NCI-H2107 (cell line): ENCODE measurements at regions not wholly inside any gene's neighbourhood (a gene's known extent, or its start where the extent isn't known, plus 50 kb on each side); places are given as distances from the start of the nearest gene placed in this dataset.

Experiments used
- DNase-seq: peaks from one replicate; lab custom pipeline; 2025; lab: John Stamatoyannopoulos, UW

DNA sequence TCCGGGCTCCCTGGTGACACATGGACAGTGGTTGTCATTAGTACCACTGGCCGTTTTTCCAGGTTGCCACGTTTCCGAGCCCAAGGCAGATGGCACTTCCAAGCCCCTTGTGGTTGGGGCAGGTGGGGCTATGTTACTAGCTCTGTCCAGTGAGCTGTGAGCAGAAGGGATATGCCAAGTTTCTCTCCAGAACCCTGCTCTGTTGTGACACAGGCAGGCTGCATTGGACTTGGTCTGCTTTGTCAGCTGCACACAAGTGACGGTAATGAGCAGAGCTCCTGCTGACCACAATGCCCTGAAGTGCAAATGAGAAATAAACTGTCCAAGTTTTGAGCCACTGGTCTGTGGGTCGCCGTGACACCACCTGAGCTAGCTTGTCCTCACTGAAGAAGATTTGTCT is 118.8 kb downstream of the GYPC start:
- no peak for DNase-seq

DNA sequence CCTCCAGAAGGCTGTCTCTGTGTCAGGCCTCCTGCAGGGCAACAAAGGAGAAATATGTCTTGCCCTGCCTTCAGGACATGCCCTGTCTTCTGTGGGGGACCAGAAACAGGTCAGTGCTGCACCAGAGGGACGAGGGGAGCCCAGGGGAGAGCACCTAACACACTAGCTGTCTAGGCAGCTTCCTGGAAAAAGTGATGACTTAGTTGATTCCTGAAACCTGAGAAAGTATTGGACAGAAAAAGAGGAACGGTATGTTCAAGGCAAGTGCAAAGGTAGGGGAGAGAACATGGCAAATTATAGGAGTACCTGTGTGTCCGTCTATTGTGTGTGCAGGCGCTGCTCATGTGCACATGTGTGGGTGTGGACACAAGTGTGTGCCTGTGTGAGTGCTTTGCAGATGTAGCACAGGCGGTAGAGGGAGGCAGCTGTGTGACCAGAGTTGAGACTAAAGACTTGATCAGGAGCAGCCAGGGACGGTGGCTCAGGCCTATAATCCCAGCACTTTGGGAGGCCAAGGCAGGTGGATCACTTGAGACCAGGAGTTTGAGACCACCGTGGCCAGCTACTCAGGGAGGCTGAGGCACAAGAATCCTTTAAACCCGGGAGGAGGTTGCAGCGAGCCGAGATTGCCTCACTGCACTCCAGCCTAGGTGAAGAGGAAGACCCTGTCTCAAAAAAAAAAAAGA is 119.5 kb downstream of the GYPC start:
- DNase-seq: no peak

DNA sequence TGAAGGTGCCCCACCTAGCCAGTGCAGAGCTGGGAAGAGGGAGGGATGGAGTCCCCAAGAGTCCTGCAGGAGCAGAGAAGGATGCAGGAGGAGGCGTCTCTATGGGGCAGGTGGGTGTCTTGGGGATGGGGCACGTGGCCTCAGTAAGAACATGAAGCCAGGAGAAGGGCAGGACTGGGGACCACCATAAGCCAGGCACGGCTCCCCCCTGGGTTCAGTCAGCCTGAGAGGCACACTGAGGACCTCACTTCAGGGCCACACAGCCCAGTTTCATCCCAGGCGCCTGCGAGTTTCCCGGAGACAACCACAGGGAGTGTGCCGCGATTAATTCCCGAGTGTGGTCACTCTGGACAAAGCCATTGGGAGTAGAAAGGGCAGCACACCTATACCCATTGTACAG is 120.3 kb downstream of the GYPC start:
- DNase-seq: no peak

DNA sequence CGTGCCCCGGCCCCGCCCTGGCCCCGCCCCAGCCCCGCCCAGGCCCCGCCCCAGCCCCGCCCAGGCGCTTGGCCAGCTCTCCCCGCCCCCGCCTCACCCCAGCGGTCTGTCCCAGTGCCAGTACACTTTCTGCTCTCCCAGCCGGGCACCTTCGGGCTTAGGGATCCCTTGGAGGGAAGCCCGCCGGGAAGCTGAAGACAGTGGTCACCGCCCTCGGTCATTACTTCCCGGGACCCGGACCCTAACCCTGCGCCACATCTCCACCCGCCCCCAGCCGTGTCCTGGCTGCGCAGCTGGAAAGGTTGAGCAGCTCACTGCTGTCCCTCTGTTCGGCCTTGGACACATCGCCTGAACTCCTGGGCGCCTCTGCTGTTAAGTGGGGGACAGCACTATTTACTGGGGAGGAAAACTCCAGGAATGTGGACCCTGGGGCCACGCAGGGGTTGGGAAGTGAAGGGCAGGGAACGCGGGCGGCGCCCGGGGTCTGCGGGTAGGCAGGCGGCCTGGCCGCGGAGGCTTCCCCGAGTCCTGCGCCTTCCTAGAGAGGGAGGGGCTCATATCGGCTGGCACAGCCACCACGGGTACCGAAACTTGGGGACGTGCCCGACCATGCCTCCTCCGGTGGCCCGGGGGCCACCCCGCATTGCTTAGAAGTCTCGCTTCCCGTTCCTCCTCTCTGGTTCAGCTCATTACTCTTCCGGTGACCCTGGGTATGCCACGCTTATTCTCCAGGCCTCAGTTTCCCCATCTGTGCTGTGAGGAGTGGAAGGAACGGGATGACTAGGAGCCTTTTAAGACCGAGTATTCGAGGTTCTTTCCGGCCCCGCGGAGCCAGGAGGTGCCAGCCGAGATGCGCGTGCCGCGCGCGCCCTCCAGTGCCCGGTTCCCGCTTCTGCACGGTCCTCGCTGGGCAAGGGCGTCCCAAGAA is 121.0 kb downstream of the GYPC start:
- DNase-seq: peak; percentile 30

DNA sequence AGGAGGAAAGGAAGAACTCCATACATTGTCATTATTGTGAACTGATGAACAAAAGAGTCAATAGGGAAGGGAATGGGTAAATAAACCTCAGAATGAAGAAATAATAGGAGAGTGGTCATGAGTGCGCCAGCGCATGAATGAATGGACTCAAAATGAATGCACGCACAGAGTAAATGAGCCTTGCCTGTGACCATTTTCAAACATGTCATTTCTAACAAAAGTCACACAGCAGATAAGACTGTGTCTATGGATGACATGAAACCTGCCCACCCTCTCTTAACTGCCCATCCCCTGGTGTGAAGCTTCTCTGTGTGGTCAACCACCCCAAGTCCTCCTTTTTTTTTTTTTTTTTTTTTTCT is 121.1 kb upstream of the TEX51 start:
- no peak for DNase-seq

DNA sequence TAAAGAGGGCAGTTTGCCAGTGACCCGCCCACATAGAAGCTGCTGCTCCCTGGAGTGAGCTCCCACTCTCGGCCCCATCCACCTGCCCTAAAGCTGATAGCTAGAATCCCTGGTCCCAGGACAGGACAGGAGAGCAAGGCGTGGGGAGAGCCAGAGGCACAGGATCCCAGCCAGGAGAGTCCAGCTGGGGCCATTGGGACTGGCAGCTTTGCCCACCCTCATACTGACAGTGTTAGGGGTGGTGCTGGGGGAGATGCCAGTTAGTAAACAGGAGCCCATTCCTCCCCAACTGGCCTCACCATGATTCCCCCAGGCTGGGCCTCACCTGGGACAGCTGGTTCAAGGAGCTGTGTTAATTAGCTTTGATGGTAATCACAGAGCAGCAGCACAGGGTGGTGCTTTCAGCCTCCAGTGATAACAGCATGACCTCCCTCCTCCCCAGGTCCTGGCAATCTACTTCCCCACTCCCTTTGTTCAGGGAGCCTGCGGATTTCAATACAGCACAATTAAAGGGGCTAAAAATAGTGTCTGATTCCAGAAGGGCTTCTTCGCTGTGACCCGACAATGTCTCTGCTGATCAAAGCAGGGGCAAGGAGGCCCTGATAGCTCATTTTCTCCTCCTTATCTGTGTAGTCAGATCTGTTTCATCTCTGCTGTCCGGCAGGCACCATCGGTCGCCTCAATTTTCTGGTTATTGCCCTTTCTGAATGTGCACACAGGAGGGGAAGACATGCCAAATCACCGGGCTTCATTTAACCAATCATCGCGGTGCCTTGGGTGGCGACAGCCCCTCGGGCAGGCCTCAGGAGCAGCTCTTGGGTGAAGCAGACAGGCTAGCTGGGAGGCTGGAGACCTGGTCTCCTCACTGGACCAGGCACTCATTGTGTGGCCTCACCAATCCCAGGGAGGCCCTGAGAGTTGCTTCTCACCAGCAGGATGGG is 119.9 kb upstream of the TEX51 start:
- DNase-seq: no peak

DNA sequence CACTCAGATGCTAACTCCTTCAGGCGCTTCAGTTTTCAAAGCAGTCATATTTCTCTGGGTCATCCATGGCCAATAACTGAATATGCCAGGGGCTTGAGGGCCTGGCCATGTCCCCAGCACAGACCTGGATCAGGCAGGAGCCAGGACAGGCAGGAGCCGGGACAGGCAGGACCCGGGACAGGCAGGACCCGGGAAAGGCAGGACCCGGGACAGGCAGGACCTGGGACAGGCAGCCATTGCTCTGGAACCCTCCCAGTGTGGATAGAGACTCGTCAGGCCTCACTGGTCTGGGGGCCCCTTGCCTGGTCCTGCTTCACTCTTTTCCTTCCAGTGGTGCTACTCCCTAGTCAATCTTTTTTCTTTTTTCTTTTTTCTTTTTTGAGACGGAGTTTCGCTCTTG is 117.5 kb upstream of the TEX51 start:
- no peak for DNase-seq

DNA sequence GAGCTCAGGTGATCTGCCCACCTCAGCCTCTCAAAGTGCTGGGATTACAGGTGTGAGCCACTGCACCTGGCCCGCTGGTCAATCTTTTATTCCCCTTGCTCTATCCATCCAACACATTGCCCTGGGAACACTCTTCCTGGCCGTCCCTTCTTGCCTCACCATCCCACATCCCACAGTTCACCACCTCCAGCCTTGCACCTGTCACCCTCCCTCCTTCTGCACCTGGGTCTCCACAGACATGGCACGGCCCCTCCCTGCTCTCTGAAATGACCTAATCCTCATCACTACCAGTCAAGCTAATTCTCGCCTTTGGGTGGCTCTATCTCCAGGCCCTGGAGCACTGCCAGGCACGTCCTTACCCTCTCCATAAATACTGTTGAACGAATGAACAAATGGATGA is 116.9 kb upstream of the TEX51 start:
- DNase-seq: no peak

DNA sequence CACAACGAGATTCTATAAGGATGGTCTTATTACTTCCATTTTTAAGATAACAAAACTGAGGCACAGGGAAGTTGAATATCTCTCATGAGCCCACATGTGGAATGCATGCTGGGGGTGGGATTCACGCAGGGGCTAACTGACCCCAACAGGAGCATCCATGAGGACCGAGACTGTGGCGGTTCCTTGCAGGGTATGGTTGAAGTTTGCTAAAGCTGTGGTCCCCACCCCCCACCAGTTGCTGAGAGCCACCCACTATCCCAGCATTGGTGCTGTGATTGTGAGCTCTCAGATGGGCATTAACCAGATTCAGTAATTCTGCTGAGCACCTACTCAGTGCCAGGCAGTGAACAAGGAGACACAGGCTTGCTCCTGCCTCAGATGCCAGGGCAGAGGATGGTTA is 116.0 kb upstream of the TEX51 start:
- no peak for DNase-seq

DNA sequence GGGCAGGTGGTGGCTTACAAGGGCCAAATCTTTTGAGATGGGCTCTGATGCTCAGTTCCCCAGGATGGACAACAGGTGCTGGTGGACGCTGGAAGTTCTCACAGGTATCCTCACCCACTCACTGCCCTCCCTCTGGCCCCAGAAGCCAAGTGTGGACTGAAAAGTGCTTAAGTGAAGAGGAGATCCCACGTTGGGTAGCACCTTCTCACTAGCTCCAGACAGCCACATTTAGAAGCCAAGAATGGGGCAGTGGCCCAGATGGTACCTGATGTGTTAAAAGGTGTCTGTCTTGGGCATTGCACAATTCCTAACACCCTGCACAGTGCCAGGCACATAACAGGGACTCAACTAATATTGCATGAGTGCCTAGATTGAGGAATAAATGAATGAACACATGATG is 115.3 kb upstream of the TEX51 start:
- no peak for DNase-seq

DNA sequence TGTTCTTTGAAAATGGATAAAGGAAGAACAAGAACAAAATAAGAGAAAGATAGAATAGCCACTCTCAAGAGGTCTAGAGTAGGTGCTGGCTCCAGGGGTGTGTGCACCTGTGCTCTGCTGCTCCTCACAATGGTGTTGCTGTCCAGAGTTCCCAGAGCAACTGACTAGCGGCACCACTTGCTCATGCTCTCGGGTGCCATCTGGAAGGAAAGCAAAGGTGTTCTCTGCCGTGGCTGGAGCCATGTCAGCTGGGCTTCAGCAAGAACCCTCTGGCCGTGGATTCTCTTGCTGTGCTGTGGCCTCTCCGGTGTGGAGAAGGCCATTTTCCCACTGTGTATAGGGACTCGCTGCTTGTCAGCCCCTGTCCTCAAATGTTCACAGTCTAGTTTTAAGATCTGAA is 114.6 kb upstream of the TEX51 start:
- DNase-seq: no peak

DNA sequence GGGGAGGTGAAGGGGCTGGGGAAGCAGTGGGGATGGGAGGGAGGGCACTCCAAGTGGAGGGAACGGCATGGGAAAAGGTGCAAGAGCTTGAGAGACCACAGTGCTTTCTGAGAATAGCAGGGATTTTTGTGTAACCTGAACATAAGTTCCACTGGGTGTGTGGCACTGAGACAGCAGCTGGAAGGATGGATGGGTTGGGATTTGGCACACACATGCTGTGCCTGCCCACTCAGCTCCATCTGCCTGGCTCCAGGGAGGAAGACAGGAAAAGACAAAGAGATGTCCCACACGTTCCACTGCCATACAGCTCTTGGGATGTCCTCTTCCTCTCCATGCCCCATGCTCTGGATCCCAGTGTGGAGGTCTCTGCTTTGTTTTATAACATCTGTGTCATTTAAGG is 114.1 kb upstream of the TEX51 start:
- DNase-seq: no peak

DNA sequence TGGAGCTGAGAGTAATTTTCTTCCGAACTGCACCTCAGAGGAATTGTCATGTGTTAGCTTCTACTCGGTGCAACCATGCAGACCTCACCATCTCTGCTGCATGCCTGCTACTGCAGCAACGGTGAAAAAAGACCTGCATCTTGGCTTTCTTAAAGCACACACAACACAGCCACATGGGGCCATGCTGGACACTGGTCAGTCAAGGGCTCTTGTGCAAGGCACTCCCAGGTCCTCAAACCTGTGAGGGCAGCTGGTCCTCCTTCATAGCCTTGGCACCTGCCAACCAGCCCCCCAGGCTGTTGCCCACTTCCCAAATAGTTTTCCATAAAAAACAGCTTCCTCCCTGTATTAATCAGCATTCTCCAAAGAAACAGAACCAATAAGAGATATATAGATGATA is 113.5 kb upstream of the TEX51 start:
- no peak for DNase-seq

DNA sequence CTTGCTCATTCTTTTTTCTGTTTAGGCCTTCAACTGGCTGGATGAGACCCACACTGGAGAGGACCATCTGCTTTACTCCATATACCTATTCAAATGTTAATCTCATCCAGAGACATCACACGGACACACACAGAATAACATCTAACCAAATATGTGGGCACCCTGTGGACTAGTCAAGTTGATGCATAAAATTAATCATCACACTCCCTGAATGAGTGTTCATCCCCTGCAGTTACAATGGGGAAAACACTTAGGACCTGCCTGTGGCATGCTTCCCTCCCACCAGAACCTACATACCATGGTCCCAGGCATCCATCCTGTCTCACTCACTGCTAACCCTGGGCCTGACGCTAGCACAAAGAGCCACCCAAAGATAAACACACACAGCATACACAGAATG is 112.8 kb upstream of the TEX51 start:
- no peak for DNase-seq

DNA sequence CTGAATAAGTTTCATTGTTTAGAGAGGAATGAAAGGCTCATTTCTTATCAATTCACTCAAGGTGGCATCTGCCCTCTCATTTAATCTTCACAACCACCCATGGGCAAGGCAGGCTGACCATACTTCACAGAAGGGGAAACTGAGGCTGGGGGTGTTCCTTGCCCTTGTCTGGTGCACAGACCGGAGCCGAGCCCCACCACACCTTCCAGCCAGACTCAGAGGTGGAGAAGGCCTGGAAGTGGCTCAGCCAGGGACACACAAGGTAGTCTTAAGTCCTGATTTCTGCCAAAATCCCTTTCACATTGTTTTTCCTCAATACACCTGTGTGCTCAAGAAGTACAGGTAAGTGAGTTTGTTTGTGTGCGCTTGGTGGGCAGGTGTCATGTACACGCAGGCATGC is 111.9 kb upstream of the TEX51 start:
- DNase-seq: no peak

DNA sequence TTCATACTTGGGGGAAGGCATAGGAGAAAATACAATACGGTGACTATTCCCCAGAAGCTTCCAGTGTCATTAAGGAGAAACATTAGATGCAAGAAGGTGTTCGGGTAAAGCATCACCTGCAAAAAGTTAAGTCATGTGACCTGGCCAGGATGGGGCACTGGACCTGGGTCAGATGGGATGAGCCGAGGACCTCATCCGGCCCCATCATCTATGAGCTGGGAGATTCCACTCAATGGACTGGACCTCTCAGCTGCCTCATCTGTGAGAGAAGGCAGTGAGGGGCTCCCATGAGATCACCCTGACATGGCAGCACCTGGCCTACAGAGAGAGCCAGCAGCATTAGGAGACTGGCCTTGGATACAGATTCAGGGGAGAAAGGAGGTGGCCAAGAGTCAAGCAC is 111.4 kb upstream of the TEX51 start:
- no peak for DNase-seq

DNA sequence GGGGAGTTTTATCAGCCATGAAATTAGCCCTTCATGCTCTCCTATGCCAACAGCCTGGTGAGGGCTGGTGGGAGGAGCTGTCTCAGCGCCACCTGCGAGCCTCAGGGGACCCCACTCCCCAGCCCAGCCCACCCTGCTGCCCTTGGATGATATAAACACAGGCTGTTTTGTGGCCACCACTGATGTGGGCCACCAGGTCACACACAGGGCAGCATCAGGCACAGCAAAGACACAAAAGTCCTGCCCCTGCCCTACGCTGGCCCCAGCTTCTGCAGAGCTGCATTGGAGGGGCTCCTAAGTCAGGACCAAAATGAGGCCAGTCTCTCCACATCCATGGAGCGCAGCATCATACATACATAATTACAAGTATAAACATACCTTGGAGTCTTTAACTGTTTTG is 110.6 kb upstream of the TEX51 start:
- no peak for DNase-seq

DNA sequence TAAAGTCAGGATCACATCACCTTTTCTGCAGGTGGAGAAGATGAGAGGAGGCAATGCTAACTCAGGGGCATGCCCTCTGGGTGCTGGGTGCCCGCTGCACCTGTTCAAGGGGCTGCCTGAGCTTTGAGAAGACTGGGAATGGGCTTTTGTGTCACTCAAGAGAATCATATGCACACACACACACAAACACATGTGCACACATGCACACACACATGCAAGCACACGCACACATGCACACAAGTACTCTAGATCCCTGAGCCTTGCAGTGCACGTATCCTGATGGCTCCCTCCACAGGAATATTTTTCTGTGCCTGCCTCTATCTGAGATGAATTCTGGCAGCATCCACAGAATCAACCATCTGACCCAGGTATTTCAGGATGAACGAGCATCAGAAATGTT is 110.0 kb upstream of the TEX51 start:
- no peak for DNase-seq

DNA sequence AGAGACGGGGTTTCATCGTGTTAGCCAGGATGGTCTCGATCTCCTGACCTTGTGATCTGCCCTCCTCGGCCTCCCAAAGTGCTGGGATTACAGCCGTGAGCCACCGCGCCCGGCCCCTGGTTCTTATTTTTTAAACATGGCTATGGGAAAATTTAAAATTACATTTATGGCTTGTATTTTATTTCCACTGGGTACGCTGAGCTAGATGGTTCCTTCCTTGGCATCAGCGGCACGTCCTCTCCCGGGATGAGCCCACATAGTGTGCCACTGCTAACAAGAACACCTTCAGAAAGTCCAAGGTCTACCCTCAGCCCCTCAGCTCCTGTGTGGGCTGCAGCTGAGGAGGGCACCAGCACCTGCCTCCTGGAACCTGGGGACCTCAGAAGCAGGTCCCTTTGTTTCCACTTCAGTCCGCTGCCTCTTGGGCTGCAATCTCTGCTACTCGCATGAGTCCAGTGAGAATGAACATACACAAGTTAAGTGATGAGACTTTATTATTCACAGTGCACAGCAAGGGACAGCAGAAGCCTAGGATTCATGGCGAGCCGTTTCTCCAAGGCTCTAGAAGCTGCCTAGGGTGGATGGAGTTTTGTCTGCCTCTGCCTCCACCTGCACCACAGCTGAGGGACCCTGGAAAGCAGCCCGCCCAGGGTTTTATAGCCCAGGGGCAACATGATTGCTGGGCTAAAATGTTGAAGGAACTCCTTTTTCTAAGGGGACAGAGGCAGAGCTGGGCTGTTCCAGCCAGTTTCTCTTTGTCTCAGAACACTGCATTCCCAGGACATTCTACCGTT is 107.5 kb upstream of the TEX51 start:
- DNase-seq: no peak

DNA sequence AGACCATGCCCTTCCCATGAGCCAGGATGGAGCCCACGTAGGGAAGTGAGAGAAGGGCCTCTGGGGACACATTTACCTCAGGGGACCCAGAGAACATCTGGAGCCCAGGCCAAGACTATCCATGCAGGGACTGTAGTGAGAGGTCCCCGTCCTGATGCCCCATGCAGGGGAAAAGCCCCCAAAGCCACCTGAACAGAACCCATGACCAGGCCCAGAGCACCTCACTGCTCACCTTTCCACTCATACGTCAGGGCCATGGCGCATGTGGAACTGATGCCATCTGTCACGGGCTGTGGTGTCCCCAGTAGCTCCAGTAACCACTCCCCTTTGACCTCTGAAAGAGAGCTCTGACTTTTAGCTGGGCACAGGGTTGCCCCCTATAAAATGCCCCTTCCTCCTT is 106.5 kb upstream of the TEX51 start:
- DNase-seq: no peak

DNA sequence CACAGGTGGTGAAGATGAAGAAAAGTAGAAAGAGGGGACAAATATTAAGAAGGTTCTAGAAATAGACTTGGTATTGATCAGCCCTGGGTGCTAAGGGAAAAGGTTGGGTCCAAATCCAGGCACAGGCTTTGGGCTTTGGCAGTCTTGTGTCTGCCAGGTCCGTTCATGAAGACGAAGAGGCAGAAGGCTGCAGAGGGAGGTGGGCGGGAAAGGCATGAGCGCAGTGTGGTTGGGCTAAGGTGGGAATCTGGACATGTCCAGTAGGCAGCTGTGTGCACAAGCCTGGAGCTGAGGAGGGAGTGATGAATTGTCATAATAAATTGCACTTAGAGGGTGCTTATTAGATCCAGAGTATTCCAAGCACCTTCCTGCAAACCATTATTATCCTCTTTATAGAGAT is 105.7 kb upstream of the TEX51 start:
- DNase-seq: no peak
